A549 (cell line): ENCODE measurements at regions not wholly inside any gene's neighbourhood (a gene's known extent, or its start where the extent isn't known, plus 50 kb on each side); places are given as distances from the start of the nearest gene placed in this dataset.

ENCODE experiments used
- CBX8 ChIP-seq: fragments of 200-600 bp; sonication (generic); IDR thresholded peaks from 2 replicates; pipeline ENCODE4 v1.6.1; 2016
- CEBPB ChIP-seq, 2 experiments: fragments of >200 bp in 1 of 2; sonication (Bioruptor Twin) in 1 of 2; formaldehyde crosslinking in 1 of 2; IDR thresholded peaks; 2 replicates each; pipeline ENCODE4 v1.6.1; 2012 to 2016
- CTCF ChIP-seq: fragments of >200 bp; sonication (Bioruptor Twin); formaldehyde crosslinking; IDR thresholded peaks from 3 replicates; pipeline ENCODE4 v1.5.1; 2016
- EP300 ChIP-seq, 2 experiments: fragments of >200 bp; sonication (Bioruptor Twin); formaldehyde crosslinking; IDR thresholded peaks; 2 replicates in 1 of 2; 3 replicates in 1 of 2; pipeline ENCODE4 v1.6.1; 2016 to 2017
- JUN ChIP-seq, 2 experiments: fragments of >200 bp; sonication (Bioruptor Twin); formaldehyde crosslinking; IDR thresholded peaks; 2 replicates in 1 of 2; 3 replicates in 1 of 2; pipeline ENCODE4 v1.6.1; 2016 to 2017
- JUNB ChIP-seq: fragments of >200 bp; sonication (Bioruptor Twin); formaldehyde crosslinking; IDR thresholded peaks from 2 replicates; pipeline ENCODE4 v1.6.1; 2016
- POLR2A ChIP-seq: IDR thresholded peaks from 2 replicates; pipeline ENCODE4 v1.6.1; 2012; ENCODE audit warnings: mild to moderate bottlenecking, low read length
- REST ChIP-seq: fragments of 200-600 bp; sonication (generic); IDR thresholded peaks from 2 replicates; pipeline ENCODE4 v1.6.1; 2016; ENCODE audit warnings: antibody characterized with exemption, mild to moderate bottlenecking, moderate library complexity
- USF2 ChIP-seq: fragments of 450-650 bp; IDR thresholded peaks from 2 replicates; pipeline ENCODE4 v1.6.1; 2014; ENCODE audit warnings: antibody characterized with exemption

GRCh38 chr7:52154382-52154781, 837.8 kb upstream of the COBL start:
- TF ChIP-seq CEBPB (IDR thresholded peaks at IDR 0.05): no peak
- TF ChIP-seq EP300 (IDR thresholded peaks at IDR 0.05): no peak
- no peak for TF ChIP-seq POLR2A
- TF ChIP-seq CTCF: no peak
- no peak for TF ChIP-seq CBX8
- no peak for TF ChIP-seq JUN (IDR thresholded peaks at IDR 0.05)
- TF ChIP-seq JUNB: no peak
- TF ChIP-seq REST: no peak
- no peak for TF ChIP-seq USF2
